ENCODE measurements at regions not wholly inside any gene's neighbourhood (a gene's known extent, or its start where the extent isn't known, plus 50 kb on each side); places are given as distances from the start of the nearest gene placed in this dataset.

DNA sequence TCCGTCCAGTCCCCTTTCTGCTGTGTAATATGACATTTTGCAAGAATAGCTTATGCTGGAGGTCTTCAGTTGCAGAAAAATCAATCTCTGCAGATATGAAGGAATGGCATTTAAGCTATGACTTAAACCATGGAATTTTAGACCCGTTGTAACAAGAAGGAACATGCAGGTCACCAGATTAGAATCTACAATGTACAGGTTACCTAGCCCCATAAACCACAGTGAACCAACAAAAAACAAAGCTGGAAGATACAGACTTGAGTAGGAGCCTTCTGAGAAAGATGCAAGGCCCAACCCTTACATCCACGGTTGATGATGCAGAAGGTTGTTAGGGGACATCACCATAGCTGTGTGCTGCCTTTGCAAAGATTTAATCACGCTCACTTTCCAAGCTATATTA is 132.5 kb downstream of the WT1 start (continued):
- TF ChIP-seq, protein P1, sequence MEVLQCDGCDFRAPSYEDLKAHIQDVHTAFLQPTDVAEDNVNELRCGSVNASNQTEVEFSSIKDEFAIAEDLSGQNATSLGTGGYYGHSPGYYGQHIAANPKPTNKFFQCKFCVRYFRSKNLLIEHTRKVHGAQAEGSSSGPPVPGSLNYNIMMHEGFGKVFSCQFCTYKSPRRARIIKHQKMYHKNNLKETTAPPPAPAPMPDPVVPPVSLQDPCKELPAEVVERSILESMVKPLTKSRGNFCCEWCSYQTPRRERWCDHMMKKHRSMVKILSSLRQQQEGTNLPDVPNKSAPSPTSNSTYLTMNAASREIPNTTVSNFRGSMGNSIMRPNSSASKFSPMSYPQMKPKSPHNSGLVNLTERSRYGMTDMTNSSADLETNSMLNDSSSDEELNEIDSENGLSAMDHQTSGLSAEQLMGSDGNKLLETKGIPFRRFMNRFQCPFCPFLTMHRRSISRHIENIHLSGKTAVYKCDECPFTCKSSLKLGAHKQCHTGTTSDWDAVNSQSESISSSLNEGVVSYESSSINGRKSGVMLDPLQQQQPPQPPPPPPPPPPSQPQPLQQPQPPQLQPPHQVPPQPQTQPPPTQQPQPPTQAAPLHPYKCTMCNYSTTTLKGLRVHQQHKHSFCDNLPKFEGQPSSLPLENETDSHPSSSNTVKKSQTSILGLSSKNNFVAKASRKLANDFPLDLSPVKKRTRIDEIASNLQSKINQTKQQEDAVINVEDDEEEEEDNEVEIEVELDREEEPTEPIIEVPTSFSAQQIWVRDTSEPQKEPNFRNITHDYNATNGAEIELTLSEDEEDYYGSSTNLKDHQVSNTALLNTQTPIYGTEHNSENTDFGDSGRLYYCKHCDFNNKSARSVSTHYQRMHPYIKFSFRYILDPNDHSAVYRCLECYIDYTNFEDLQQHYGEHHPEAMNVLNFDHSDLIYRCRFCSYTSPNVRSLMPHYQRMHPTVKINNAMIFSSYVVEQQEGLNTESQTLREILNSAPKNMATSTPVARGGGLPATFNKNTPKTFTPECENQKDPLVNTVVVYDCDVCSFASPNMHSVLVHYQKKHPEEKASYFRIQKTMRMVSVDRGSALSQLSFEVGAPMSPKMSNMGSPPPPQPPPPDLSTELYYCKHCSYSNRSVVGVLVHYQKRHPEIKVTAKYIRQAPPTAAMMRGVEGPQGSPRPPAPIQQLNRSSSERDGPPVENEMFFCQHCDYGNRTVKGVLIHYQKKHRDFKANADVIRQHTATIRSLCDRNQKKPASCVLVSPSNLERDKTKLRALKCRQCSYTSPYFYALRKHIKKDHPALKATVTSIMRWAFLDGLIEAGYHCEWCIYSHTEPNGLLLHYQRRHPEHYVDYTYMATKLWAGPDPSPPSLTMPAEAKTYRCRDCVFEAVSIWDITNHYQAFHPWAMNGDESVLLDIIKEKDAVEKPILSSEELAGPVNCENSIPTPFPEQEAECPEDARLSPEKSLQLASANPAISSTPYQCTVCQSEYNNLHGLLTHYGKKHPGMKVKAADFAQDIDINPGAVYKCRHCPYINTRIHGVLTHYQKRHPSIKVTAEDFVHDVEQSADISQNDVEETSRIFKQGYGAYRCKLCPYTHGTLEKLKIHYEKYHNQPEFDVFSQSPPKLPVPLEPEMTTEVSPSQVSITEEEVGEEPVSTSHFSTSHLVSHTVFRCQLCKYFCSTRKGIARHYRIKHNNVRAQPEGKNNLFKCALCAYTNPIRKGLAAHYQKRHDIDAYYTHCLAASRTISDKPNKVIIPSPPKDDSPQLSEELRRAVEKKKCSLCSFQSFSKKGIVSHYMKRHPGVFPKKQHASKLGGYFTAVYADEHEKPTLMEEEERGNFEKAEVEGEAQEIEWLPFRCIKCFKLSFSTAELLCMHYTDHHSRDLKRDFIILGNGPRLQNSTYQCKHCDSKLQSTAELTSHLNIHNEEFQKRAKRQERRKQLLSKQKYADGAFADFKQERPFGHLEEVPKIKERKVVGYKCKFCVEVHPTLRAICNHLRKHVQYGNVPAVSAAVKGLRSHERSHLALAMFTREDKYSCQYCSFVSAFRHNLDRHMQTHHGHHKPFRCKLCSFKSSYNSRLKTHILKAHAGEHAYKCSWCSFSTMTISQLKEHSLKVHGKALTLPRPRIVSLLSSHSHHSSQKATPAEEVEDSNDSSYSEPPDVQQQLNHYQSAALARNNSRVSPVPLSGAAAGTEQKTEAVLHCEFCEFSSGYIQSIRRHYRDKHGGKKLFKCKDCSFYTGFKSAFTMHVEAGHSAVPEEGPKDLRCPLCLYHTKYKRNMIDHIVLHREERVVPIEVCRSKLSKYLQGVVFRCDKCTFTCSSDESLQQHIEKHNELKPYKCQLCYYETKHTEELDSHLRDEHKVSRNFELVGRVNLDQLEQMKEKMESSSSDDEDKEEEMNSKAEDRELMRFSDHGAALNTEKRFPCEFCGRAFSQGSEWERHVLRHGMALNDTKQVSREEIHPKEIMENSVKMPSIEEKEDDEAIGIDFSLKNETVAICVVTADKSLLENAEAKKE (CRISPR knock-in tag; IDR thresholded peaks at IDR 0.05) = no peak
- TF ChIP-seq, protein P2, sequence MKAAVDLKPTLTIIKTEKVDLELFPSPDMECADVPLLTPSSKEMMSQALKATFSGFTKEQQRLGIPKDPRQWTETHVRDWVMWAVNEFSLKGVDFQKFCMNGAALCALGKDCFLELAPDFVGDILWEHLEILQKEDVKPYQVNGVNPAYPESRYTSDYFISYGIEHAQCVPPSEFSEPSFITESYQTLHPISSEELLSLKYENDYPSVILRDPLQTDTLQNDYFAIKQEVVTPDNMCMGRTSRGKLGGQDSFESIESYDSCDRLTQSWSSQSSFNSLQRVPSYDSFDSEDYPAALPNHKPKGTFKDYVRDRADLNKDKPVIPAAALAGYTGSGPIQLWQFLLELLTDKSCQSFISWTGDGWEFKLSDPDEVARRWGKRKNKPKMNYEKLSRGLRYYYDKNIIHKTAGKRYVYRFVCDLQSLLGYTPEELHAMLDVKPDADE (IDR thresholded peaks at IDR 0.05) = no peak
- TF ChIP-seq NANOG (IDR thresholded peaks at IDR 0.05; ENCODE audit: borderline replicate concordance) = no peak
- no peak for TF ChIP-seq STAT1 (IDR thresholded peaks at IDR 0.05; ENCODE audit: unreplicated experiment)

DNA sequence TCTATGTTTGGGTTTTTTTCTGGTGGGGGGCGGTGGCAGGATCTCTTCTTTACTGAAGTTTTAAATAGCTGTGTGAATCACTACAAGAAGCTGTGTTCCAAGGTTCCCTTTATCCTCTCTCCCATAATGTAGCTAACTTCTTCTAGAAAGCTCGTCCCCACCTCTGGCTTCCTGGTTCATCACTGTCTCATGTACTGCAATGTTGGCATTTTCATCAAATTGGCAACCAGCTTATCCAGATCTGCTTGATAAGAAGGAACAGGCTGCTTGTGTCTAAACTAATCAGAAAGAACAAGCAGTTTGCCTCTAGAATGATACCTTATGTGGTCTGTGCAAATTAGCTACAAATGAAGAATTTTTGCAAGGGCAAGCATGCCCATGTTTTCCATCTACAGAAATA is 130.8 kb downstream of the WT1 start:
- Mint-ChIP-seq H3K27me3 (ENCODE audit: insufficient read depth, low read depth, poor library complexity) (peaks cover 3% of the 10 kb centered on the region), H3K4me3 (no peak overlapping the region), H3K36me3 (ENCODE audit: low read depth) (no peaks in the 10 kb centered on the region), H3K9me3 (no peaks in the 10 kb centered on the region), H3K4me1 (no peaks in the 10 kb centered on the region), H3K27ac (no peak overlapping the region)
- Histone ChIP-seq H4K20me1 (replicated peaks; ENCODE audit: insufficient read depth) (no peaks in the 10 kb centered on the region), H3K9me2 (ENCODE audit: insufficient read depth) (no peaks in the 10 kb centered on the region), H2AFZ (0 out of 2 replicates have a peak overlapping the region, but pooled peaks have one; percentile 29), H3K4me2 (no peak overlapping the region), H3F3A (replicated peaks; ENCODE audit: low read depth) (no peaks in the 10 kb centered on the region), H3K4me1 (ENCODE audit: insufficient read depth) (no peaks in the 10 kb centered on the region), H3K4me3 (no peak overlapping the region), H3K27me3 (ENCODE audit: insufficient read depth) (no peaks in the 10 kb centered on the region), H3K79me2 (replicated peaks; ENCODE audit: insufficient read depth) (no peaks in the 10 kb centered on the region), H3K27ac (ENCODE audit: low read depth) (no peak overlapping the region), H3K36me3 (ENCODE audit: insufficient read depth) (no peaks in the 10 kb centered on the region)
- DNase-seq (ENCODE audit: low spot score) = no peak
- TF ChIP-seq, protein P1 (CRISPR knock-in tag; IDR thresholded peaks at IDR 0.05) = no peak
- ATAC-seq = no peak

Data from GM23338 (cell line).